GM12872 (cell line): ENCODE measurements at regions not wholly inside any gene's neighbourhood (a gene's known extent, or its start where the extent isn't known, plus 50 kb on each side); places are given as distances from the start of the nearest gene placed in this dataset.

ENCODE experiments used
- TF ChIP-seq, protein P1 (sequence below): IDR thresholded peaks from 3 replicates; pipeline ENCODE4 v1.5.1; 2011; ENCODE audit warnings: low read depth, mild to moderate bottlenecking, low read length, moderate library complexity; ENCODE audit not compliant: insufficient read depth

DNA sequence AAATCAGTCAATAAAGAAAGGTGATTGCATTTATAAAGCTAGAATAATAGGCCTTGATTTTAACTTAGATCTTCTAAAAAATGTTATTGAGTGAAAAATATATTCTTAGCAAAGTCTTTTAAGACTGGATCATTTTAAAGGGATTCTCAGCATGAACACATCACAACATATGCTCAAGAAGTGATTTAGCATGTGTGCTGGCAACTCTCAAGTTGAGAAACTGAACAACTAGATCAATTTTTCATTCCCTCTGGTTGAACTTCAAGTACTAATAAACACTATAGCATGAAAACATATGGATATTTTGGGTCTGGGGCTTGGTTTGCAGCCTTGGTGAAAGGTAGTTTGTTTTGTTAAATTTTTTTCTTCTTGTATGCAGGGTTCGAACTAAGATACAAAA is 107.8 kb upstream of the PNPT1 start:
- TF ChIP-seq, protein P1, sequence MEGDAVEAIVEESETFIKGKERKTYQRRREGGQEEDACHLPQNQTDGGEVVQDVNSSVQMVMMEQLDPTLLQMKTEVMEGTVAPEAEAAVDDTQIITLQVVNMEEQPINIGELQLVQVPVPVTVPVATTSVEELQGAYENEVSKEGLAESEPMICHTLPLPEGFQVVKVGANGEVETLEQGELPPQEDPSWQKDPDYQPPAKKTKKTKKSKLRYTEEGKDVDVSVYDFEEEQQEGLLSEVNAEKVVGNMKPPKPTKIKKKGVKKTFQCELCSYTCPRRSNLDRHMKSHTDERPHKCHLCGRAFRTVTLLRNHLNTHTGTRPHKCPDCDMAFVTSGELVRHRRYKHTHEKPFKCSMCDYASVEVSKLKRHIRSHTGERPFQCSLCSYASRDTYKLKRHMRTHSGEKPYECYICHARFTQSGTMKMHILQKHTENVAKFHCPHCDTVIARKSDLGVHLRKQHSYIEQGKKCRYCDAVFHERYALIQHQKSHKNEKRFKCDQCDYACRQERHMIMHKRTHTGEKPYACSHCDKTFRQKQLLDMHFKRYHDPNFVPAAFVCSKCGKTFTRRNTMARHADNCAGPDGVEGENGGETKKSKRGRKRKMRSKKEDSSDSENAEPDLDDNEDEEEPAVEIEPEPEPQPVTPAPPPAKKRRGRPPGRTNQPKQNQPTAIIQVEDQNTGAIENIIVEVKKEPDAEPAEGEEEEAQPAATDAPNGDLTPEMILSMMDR = no peak

DNA sequence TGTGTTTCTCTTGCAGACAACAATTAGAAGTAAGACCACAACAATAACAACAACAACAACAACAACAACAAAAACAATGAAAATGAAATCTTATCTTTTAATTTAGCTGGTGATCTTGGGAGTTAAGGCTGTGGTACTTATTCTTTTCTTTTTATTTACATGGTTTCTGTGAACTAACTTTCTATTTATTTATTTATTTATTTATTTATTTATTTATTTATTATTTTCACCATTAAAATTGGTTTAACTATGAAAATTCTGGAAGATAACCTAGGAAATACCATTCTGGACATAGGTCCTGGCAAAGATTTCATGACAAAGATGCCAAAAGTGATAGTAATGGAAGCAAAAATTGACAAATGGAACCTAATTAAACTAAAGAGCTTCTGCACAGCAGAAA is 102.5 kb upstream of the PNPT1 start:
- TF ChIP-seq, protein P1 = no peak

DNA sequence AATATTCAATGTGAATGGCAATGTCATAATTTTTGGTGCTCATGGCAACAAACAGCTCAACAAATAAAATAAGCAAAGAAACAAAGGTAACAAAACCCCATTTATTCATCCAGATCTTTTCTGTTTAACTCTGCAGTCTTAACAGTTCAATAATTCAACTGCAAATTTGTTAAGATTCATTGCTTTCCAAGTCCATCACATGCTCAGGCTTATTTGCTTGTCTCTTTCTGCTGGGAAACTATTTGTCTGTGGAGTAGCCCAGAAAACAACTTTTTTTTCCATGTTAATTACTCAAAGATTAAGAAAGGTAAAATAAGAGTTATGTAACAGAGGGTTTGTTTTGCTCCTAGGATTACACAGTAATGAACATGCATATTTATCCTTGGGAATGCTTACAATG is 92.6 kb upstream of the PNPT1 start:
- TF ChIP-seq, protein P1 = no peak

DNA sequence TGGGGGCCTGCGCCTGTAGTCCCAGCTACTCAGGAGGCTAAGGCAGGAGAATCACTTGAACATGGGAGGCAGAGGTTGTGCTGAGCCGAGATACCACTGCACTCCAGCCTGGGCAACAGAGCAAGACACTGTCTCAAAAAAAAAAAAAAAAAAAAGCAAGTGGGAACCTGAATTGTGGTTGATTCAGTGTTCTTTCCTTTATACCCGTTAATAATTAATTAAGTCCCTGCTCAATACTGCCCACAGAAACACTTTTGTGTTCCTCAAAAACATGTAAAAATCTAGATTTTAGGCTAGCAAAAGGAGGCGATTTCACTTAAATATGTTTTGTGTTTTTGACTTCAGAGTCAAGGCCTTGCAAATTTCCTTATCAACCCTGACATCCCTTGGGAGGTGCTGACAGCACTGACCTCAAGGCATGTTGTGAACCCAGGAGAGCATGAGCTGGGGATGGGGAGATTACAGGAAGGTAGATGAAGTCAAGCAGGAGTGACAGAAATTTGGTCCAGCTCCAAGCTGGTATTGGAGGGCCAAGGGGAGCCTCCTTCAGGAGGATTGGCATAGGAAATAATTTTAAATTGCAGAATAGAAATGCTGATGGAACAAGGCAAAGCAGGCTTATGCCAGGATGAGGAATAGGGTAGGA is 89.0 kb upstream of the PNPT1 start:
- TF ChIP-seq, protein P1 = no peak

DNA sequence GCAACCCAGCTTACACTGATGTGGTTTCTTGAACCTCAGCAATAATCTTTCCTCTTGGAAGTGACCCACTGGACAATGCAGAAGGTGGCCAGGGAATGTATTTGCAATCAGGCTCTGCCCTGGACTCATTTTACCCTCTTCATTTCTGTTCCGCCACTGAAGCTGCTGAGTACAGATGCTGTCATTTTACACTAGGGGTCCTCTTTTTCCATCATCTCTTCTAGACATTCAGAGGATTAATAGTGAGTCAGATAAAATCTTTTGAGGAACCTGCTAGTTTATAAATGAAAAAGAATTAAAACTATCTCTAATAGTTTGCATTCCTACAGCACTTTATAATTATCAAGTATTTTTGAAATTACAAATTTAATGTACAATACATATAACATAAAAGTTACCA is 87.9 kb upstream of the PNPT1 start:
- TF ChIP-seq, protein P1 = 0 out of 3 replicates have a peak, but pooled peaks have one; percentile 4

DNA sequence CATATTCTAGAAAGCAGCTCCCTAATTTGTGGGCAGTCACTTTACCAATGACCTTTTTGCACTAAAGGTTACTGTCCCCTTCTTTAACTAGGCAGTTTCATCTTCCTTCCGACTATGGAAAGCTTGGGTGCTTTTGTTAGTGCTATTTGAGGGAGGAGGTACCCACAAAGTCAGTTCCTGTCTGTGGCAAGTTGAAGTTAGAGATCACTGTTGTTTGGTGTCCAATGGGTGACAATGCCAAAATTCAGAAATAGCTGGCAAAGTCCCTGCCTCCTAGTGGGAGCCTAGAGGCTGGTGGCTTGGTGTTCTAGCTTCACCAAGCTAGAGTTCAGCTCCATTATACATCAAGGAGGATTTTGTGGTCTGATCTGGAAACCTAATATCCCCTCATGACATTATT is 87.1 kb upstream of the PNPT1 start:
- TF ChIP-seq, protein P1 = no peak

DNA sequence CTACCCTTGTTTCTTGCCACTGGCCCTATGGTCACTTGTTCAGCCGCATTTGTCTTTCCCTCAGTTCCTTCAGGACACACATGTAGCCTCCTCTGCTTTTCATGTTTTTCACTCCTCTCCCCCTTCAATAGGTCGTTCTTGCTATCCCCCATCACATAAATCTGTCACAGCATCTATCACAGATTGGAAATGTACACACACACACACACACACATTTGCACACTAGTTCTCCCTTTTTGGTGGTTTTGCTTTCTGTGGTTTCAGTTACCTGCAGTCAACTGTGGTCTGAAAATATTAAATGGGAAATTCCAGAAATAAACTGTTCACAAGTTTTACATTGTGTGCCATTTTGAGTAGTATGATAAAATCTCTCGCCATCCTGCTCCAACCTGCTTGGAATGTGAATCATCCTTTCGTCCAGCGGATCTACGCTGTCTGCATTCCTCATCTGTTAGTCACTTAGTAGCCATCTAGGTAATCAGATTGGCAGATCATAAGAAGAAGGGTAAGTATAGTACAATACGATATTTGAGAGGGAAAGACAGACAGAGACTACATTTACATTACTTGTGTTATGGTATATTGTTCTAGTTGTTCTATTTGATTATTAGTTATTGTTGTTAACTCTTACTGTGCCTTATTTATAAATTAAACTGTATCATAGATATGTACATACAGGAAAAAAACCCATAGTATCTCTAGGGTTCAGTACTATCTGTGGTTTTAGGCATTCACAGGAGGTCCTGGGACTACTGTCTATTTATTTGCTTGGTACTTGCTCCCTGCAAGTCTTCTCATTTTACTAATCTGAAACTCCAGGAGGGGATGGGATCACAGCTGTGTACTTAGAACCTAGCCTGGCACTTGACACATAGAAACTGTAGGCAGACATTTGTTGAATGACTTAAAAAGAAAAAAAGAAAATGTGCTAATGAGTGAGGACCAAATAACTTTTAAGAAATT is 86.1 kb upstream of the PNPT1 start:
- TF ChIP-seq, protein P1 = no peak
